HEK293T (cell line): ENCODE measurements at regions not wholly inside any gene's neighbourhood (a gene's known extent, or its start where the extent isn't known, plus 50 kb on each side); places are given as distances from the start of the nearest gene placed in this dataset.

Source experiments
- CTCF ChIA-PET: fragments of 350-600 bp; formaldehyde crosslinking; extraction: SDS; loops from one replicate; lab custom pipeline; 2021; ENCODE audit warnings: antibody characterized with exemption, inconsistent platforms; lab: Yijun Ruan, JAX
- POLR2A ChIA-PET: fragments of 350-600 bp; formaldehyde crosslinking; extraction: SDS; loops from one replicate; lab custom pipeline; 2020; ENCODE audit warnings: antibody characterized with exemption, inconsistent platforms; lab: Yijun Ruan, JAX
- DNase-seq: peaks from one replicate; pipeline ENCODE4 v3.0.0; 2012; ENCODE audit warnings: mixed read lengths; ENCODE audit errors: extremely low spot score
- ARNT ChIP-seq: fragments of 450-650 bp; IDR thresholded peaks from 2 replicates; pipeline ENCODE4 v1.6.1; 2017; ENCODE audit warnings: mild to moderate bottlenecking
- BHLHE40 ChIP-seq: fragments of 450-650 bp; IDR thresholded peaks from 2 replicates; pipeline ENCODE4 v1.6.1; 2016; ENCODE audit warnings: mild to moderate bottlenecking, moderate library complexity, borderline replicate concordance
- CTBP1 ChIP-seq: fragments of 450-650 bp; IDR thresholded peaks from 2 replicates; pipeline ENCODE4 v1.6.1; 2016; ENCODE audit warnings: borderline replicate concordance
- ELF4 ChIP-seq: fragments of 450-650 bp; IDR thresholded peaks from 2 replicates; pipeline ENCODE4 v1.6.1; 2017; ENCODE audit warnings: antibody characterized with exemption
- FOXA1 ChIP-seq: fragments of 450-650 bp; IDR thresholded peaks from 2 replicates; pipeline ENCODE4 v1.6.1; 2016; ENCODE audit warnings: mild to moderate bottlenecking
- FOXK2 ChIP-seq: fragments of 450-650 bp; IDR thresholded peaks from 2 replicates; pipeline ENCODE4 v1.6.1; 2016; ENCODE audit warnings: mild to moderate bottlenecking
- FOXM1 ChIP-seq: fragments of 450-650 bp; IDR thresholded peaks from 2 replicates; pipeline ENCODE4 v1.6.1; 2017; ENCODE audit warnings: mild to moderate bottlenecking, borderline replicate concordance
- HDGF ChIP-seq: fragments of 450-650 bp; IDR thresholded peaks from 2 replicates; pipeline ENCODE4 v1.6.1; 2017; ENCODE audit warnings: antibody characterized with exemption, borderline replicate concordance
- L3MBTL2 ChIP-seq: fragments of 450-650 bp; conservative IDR thresholded peaks from 2 replicates; pipeline ENCODE4 v1.6.1; 2016; ENCODE audit warnings: mild to moderate bottlenecking
- LEF1 ChIP-seq: fragments of 450-650 bp; IDR thresholded peaks from 2 replicates; pipeline ENCODE4 v1.6.1; 2017; ENCODE audit warnings: mild to moderate bottlenecking, borderline replicate concordance
- NFRKB ChIP-seq: fragments of 450-650 bp; IDR thresholded peaks from 2 replicates; pipeline ENCODE4 v1.6.1; 2016; ENCODE audit warnings: mild to moderate bottlenecking, moderate library complexity
- PKNOX1 ChIP-seq: fragments of 450-650 bp; IDR thresholded peaks from 2 replicates; pipeline ENCODE4 v1.6.1; 2016
- SP1 ChIP-seq: fragments of 450-650 bp; IDR thresholded peaks from 2 replicates; pipeline ENCODE4 v1.6.1; 2017
- SUZ12 ChIP-seq: fragments of 450-650 bp; IDR thresholded peaks from 2 replicates; pipeline ENCODE4 v1.6.1; 2016; ENCODE audit warnings: mild to moderate bottlenecking
- TARDBP ChIP-seq: fragments of 450-650 bp; IDR thresholded peaks from 2 replicates; pipeline ENCODE4 v1.6.1; 2016
- ZNF384 ChIP-seq: fragments of 450-650 bp; IDR thresholded peaks from 2 replicates; pipeline ENCODE4 v1.6.1; 2016

GRCh38 chr13:109954441-109954840 is 168.1 kb upstream of the IRS2 start:
- ChIA-PET CTCF (no interaction called here), POLR2A (no interaction called here)

GRCh38 chr13:109951491-109951890 is 165.1 kb upstream of the IRS2 start:
- POLR2A ChIA-PET, result no interaction called here
- TF ChIP-seq SUZ12 (no peak), PKNOX1 (no peak), ELF4 (no peak), FOXK2 (no peak), FOXA1 (no peak), TARDBP (no peak), CTBP1 (no peak), BHLHE40 (no peak), SP1 (no peak), ZNF384 (no peak), FOXM1 (no peak), ARNT (no peak), L3MBTL2 (no peak)
- CTCF ChIA-PET, result no interaction called here
- DNase-seq, result no peak

More at GRCh38 chr13:109954441-109954840, 168.1 kb upstream of the IRS2 start:
- no peak for DNase-seq
- TF ChIP-seq FOXM1 (no peak), SP1 (no peak), ARNT (no peak), L3MBTL2 (no peak), SUZ12 (no peak), CTBP1 (no peak), BHLHE40 (no peak), PKNOX1 (no peak), TARDBP (no peak), NFRKB (no peak), ELF4 (no peak), FOXK2 (no peak), LEF1 (no peak), ZNF384 (no peak), HDGF (no peak), FOXA1 (no peak)

GRCh38 chr13:109949397-109949796 is 163.0 kb upstream of the IRS2 start:
- TF ChIP-seq NFRKB, result no peak
- TF ChIP-seq CTBP1, result no peak
- no peak for TF ChIP-seq FOXK2
- TF ChIP-seq ELF4, result no peak
- TF ChIP-seq LEF1, result no peak
- no peak for TF ChIP-seq PKNOX1
- TF ChIP-seq TARDBP, result no peak
- no peak for TF ChIP-seq ZNF384
- no peak for TF ChIP-seq FOXM1
- TF ChIP-seq FOXA1, result no peak
- no peak for TF ChIP-seq SP1
- no peak for TF ChIP-seq BHLHE40
- TF ChIP-seq L3MBTL2, result no peak
- no peak for TF ChIP-seq ARNT
- TF ChIP-seq SUZ12, result no peak
- no peak for TF ChIP-seq HDGF
- ChIA-PET POLR2A (no interaction called here), CTCF (no interaction called here)
- DNase-seq, result no peak

GRCh38 chr13:109947006-109947405 is 160.6 kb upstream of the IRS2 start:
- ChIA-PET CTCF (no interaction called here), POLR2A (no interaction called here)

GRCh38 chr13:109945206-109945960 is 159.0 kb upstream of the IRS2 start:
- TF ChIP-seq SP1 (no peak), BHLHE40 (no peak), ZNF384 (no peak), CTBP1 (no peak), FOXA1 (no peak), TARDBP (no peak), ARNT (no peak)
- CTCF ChIA-PET, result no interaction called here
- POLR2A ChIA-PET, result no interaction called here
- no peak for DNase-seq

More at GRCh38 chr13:109947006-109947405, 160.6 kb upstream of the IRS2 start:
- no peak for TF ChIP-seq FOXK2
- TF ChIP-seq PKNOX1, result no peak
- TF ChIP-seq CTBP1, result no peak
- no peak for TF ChIP-seq ELF4
- no peak for TF ChIP-seq ZNF384
- TF ChIP-seq FOXM1, result no peak
- TF ChIP-seq L3MBTL2, result no peak
- TF ChIP-seq NFRKB, result no peak
- no peak for TF ChIP-seq LEF1
- DNase-seq, result no peak

- TF ChIP-seq FOXM1 (no peak), PKNOX1 (no peak), CTBP1 (no peak), SUZ12 (no peak), ELF4 (no peak), ARNT (no peak), BHLHE40 (no peak), TARDBP (no peak), FOXK2 (no peak), LEF1 (no peak), ZNF384 (no peak), L3MBTL2 (no peak), FOXA1 (no peak), HDGF (no peak), SP1 (no peak), NFRKB (no peak)
- ChIA-PET CTCF (no interaction called here), POLR2A (no interaction called here)
- no peak for DNase-seq
Measured at GRCh38 chr13:109941951-109942350, 155.6 kb upstream of the IRS2 start.
